ENCODE measurements at regions not wholly inside any gene's neighbourhood (a gene's known extent, or its start where the extent isn't known, plus 50 kb on each side); places are given as distances from the start of the nearest gene placed in this dataset.

DNA sequence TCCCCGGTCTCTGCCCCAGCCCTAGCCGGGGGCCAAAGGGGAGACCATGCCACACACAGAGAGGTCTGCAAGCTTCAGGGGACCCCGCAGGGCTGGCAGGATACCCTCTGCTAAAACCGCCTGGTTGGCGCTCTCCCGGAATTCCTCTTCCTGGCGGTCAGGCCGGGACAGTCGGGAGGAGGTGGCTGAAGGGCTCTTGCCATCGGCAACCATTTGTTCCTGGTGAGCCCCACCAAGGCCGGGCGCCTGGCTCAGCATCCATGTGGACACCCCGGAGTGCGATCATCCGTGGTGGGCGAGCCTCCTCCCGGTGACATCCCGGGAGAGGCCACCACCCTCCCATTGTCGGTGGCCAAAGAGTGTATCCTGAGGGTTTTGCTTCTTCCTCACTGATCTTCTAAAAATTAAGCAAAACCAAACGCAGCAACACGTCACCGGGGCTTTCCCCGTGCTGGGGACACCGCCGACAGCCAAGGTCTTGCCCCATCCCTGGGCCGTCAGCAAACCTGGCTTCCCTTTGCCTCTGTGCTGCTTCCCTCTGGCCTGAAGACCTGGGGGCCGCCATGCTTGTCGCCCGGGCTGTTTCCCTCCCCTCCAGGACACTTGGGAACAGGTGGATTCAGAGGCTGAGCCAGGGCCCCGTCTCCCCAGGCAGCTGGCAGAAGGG, 59.1 kb upstream of the TTC34 start:
- TF ChIP-seq, protein P1, sequence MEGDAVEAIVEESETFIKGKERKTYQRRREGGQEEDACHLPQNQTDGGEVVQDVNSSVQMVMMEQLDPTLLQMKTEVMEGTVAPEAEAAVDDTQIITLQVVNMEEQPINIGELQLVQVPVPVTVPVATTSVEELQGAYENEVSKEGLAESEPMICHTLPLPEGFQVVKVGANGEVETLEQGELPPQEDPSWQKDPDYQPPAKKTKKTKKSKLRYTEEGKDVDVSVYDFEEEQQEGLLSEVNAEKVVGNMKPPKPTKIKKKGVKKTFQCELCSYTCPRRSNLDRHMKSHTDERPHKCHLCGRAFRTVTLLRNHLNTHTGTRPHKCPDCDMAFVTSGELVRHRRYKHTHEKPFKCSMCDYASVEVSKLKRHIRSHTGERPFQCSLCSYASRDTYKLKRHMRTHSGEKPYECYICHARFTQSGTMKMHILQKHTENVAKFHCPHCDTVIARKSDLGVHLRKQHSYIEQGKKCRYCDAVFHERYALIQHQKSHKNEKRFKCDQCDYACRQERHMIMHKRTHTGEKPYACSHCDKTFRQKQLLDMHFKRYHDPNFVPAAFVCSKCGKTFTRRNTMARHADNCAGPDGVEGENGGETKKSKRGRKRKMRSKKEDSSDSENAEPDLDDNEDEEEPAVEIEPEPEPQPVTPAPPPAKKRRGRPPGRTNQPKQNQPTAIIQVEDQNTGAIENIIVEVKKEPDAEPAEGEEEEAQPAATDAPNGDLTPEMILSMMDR (IDR thresholded peaks at IDR 0.05), result no peak
- TF ChIP-seq POLR2A (IDR thresholded peaks at IDR 0.05), result no peak
